NCI-H1930 (cell line): ENCODE measurements at regions not wholly inside any gene's neighbourhood (a gene's known extent, or its start where the extent isn't known, plus 50 kb on each side); places are given as distances from the start of the nearest gene placed in this dataset.

ENCODE experiments used
- DNase-seq, 2 experiments: peaks; one replicate each; lab custom pipeline; 2025; lab: John Stamatoyannopoulos, UW

GRCh38 chr3:65233561-65233960 lies 545.8 kb upstream of the ADAMTS9 start:
- DNase-seq = no peak

GRCh38 chr3:65231544-65231943 lies 543.7 kb upstream of the ADAMTS9 start:
- DNase-seq = no peak

GRCh38 chr3:65230261-65231139 lies 542.7 kb upstream of the ADAMTS9 start:
- DNase-seq = no peak

- DNase-seq = no peak
These were observed 538.5 kb upstream of the ADAMTS9 start for GRCh38 chr3:65226287-65226686.

GRCh38 chr3:65210026-65210814 lies 522.4 kb upstream of the ADAMTS9 start:
- DNase-seq = no peak

GRCh38 chr3:65202395-65202794 lies 514.6 kb upstream of the ADAMTS9 start:
- no peak for DNase-seq

GRCh38 chr3:65201926-65202325 lies 514.1 kb upstream of the ADAMTS9 start:
- DNase-seq = no peak

- DNase-seq = no peak
These were observed 512.6 kb upstream of the ADAMTS9 start for GRCh38 chr3:65200310-65200970.

GRCh38 chr3:65196663-65197062 lies 508.9 kb upstream of the ADAMTS9 start:
- no peak for DNase-seq

- no peak for DNase-seq
These were observed 507.6 kb upstream of the ADAMTS9 start for GRCh38 chr3:65195211-65196006.

- DNase-seq = no peak
These were observed 506.9 kb upstream of the ADAMTS9 start for GRCh38 chr3:65194744-65195143.

GRCh38 chr3:65194047-65194714 lies 506.4 kb upstream of the ADAMTS9 start:
- DNase-seq = no peak

- no peak for DNase-seq
These were observed 505.7 kb upstream of the ADAMTS9 start for GRCh38 chr3:65193531-65193930.

GRCh38 chr3:65190111-65190510 lies 502.3 kb upstream of the ADAMTS9 start:
- DNase-seq = no peak

- DNase-seq = no peak
These were observed 498.5 kb upstream of the ADAMTS9 start for GRCh38 chr3:65186268-65186667.

GRCh38 chr3:65182682-65183081 lies 494.9 kb upstream of the ADAMTS9 start:
- DNase-seq = no peak

GRCh38 chr3:65182085-65182484 lies 494.3 kb upstream of the ADAMTS9 start:
- DNase-seq = no peak

GRCh38 chr3:65181391-65181871 lies 493.6 kb upstream of the ADAMTS9 start:
- no peak for DNase-seq

- no peak for DNase-seq
These were observed 490.9 kb upstream of the ADAMTS9 start for GRCh38 chr3:65178703-65179102.

- peak; percentile 48 to 63 for DNase-seq
These were observed 490.2 kb upstream of the ADAMTS9 start for GRCh38 chr3:65177960-65178376.

- no peak for DNase-seq
These were observed 486.9 kb upstream of the ADAMTS9 start for GRCh38 chr3:65174713-65175112.
